Skin of body (tissue), 1 donor: ENCODE measurements at regions not wholly inside any gene's neighbourhood (a gene's known extent, or its start where the extent isn't known, plus 50 kb on each side); places are given as distances from the start of the nearest gene placed in this dataset.
"Not testable (repeated sequence)": the region's sequence is repeated elsewhere in the genome, so short reads cannot be mapped to it uniquely, and the experiment has no call there.

Source experiments
- DNase-seq: peaks from one replicate; lab custom pipeline; 2025; lab: John Stamatoyannopoulos, UW

DNA sequence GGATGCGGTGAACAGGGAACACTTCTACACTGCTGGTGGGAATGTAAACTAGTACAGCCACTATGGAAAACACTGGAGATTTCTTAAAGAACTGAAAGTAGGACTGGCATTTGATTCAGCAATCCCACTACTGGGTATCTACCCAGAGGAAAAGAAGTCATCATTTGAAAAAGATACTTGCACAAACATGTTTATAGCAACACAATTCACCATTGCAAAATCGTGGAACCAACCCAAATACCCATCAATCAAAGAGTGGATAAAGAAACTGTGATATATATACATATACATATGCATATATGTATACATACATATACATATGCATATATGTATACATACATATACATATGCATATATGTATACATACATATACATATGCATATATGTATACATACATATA is 682.0 kb downstream of the RFPL4B start:
- DNase-seq = not testable (repeated sequence)

GRCh38 chr6:113031591-113032238 is 684.6 kb downstream of the RFPL4B start:
- no peak for DNase-seq

GRCh38 chr6:113039005-113039404 is 691.9 kb downstream of the RFPL4B start:
- DNase-seq = no peak

DNA sequence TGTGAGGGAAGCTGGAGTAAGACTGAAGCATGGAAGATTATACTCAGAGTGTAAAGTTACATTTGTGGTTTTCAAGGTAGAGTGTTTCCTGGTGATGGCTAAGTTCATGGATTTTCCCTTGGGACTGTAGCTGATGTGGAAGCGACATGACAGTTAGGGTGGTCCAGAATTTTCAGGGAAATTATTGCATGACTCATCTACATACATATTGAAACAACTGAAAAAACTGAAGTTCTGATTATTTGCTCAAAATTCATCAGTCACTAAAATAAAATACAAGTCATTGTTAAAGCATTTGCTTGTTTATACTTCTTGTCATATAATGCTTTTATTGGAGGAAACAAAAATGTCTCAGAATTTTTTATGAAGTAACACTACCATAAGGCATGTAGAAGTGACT is 700.0 kb downstream of the RFPL4B start:
- DNase-seq = no peak

GRCh38 chr6:113047932-113048331 is 700.8 kb downstream of the RFPL4B start:
- DNase-seq = no peak

DNA sequence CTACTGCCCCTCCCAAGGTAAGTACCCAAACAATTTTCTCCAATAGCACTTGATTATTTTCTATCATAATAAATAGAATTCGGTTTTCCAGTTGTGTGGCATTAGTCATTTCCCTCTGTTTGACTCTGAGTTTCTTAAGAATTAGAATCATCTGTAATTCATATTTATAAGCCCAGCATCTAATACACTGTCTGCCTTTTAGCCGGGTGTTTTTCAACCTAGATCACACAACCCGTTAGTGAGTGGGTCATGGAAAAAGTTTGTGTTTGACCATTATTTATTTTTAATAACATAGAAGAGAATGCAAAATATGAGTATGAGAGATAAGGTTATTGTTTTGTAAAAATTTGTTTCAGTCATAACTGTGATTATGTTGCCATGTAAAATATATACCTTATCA is 701.6 kb downstream of the RFPL4B start:
- no peak for DNase-seq

DNA sequence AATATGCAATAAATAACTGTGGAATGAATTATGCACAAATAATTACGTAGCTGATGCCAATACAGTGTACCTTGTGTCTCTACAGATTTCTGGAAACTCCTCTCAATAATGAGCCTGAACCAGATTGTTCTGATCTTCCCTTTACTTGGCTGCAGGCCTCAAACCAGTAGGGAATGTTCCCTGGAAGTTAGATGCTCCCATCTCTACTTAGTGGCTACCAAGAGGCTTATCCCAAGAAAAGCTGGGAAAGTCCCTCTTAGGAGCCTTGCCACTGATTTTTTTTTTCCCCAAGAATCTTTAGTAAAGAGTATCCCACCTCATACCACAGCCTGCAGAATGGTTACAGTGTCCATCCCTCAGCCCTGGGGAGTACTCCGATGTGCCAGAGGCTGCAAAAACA is 702.1 kb downstream of the RFPL4B start:
- DNase-seq = no peak

DNA sequence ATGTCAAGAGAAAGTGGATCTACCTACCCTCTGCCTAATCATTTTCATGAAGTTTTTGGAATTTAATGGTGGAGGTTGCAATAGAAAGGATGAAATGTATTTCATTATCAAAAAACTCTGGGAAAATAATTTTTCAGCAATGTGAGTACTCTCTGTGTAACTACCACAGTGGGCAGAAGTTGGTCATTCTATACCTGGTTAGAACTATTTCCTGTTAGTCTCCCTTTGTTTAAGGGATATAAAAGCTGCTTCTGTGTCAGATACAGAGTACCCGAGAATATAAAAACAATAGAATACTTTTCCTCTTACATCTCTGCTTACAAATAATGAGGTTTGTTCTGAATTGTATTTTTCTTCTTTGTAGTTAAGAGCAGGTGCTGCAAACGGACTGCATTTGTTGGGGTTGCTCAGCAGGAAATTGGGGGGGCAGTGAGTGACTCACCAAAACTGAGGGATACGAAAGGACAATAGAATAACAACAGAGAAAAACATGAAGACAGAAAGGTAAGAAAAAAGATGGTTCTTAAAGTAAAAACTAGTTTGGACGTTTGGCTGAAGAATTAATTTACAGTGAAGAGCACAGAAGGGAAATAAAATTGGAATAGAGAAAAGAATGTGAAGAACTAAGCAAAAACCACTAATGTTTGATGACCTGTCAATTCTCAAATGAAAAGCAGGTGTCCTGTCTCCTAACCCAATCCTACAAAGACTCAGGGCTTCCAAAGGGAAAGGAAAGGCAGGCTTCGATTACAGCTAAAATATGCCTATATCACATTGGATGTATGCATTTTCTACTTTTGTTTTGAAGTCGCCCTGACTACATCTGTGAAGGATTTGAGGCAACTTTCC is 703.1 kb downstream of the RFPL4B start:
- peak; percentile 91 for DNase-seq

- no peak for DNase-seq
These were observed 703.8 kb downstream of the RFPL4B start for GRCh38 chr6:113050979-113051378.

DNA sequence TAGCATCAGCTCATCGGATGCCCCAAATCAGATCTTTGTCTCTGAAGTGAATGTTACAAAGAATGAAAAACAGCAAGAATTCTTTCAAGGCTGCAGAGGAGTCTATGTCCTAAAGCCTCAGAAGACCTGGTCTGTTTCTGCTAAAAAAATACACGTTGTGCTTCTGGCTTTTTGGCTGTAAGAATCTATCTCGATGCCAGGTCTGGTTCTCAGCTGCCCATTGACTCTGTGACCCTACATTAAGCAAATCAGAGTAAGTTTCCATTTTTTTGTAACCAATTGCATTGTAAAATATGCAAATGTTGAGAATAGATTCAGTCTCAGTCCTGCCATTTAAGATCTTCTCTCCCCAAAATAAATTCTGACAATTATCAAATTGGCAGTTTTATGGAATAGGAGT is 705.4 kb downstream of the RFPL4B start:
- peak; percentile 25 for DNase-seq

- DNase-seq = peak; percentile 89
These were observed 707.9 kb downstream of the RFPL4B start for GRCh38 chr6:113055061-113055460.

- DNase-seq = no peak
These were observed 708.9 kb downstream of the RFPL4B start for GRCh38 chr6:113055998-113056397.

DNA sequence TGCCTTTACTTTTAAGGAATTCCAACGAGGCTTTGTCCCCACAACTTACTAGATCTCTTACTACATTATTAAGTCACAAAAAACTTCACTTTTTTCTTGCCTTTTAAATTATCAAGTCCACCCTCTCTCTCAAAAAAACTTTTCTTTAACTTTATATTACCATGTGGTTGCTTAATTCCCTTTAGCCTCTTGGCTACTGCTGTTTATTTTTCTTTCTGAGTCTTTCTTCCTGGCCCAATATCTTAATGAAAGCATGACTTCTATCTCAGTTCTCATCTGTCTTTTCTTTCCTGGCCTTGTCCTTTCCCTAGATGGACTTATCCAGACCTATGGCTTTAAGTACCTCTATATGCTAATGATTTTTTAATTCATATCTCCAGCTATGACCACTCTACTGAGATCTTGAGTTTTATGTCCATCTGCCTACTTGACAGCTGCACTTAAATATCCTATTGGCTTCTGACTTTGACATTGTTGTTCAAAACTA is 710.5 kb downstream of the RFPL4B start:
- no peak for DNase-seq

- DNase-seq = no peak
These were observed 713.5 kb downstream of the RFPL4B start for GRCh38 chr6:113060664-113061063.

- peak; percentile 84 for DNase-seq
These were observed 718.5 kb downstream of the RFPL4B start for GRCh38 chr6:113065611-113066010.

- no peak for DNase-seq
These were observed 720.6 kb downstream of the RFPL4B start for GRCh38 chr6:113067612-113068275.

DNA sequence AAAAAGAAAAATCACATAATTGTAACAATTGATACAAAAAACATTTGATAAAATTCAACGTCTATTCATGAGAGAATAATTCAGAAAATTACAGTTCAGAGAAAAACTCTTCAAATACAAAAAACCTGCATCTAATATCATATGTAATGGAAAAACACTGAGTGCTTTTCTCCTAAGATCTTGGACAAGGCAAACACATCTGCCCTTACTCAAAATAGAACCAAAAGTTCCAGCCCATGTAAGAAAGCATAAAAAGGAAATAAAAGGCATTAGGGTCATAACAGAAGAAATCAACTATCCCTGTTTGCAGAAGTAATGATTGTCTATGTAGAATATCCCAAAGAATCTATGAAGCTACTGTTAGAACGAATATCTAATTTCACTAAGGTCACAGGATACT is 721.4 kb downstream of the RFPL4B start:
- peak; percentile 48 for DNase-seq

- DNase-seq = not testable (repeated sequence)
These were observed 723.6 kb downstream of the RFPL4B start for GRCh38 chr6:113070681-113071080.

DNA sequence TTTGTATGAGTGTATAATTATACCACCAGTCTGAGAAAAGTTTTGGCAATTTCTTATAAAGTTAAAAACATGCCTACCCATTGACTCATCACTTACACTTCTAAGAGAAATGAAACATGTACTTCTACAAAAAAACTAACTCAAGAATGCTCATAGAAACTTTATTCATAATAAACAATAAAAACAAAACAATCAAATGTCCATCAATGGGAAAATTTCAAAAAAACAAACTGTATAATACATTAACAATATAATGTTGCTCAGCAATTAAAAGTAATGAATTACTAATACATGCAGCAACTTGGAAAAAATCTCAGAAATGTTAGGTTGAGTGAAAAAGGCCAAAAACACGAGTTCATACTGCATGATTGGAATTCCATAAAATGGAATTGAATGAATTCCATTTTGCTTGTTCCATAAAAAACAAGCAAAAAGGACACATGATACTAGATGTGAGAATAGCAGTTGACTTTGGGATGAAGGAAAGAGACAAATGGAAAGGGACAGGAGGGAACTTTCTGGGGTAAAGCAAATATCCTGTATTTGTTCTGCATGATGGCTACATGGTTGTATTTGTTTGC is 726.6 kb downstream of the RFPL4B start:
- DNase-seq = no peak

GRCh38 chr6:113076116-113076515 is 729.0 kb downstream of the RFPL4B start:
- no peak for DNase-seq

GRCh38 chr6:113076816-113077215 is 729.7 kb downstream of the RFPL4B start:
- no peak for DNase-seq

GRCh38 chr6:113077794-113078193 is 730.7 kb downstream of the RFPL4B start:
- DNase-seq = no peak
